ENCODE measurements at regions not wholly inside any gene's neighbourhood (a gene's known extent, or its start where the extent isn't known, plus 50 kb on each side); places are given as distances from the start of the nearest gene placed in this dataset.

DNA sequence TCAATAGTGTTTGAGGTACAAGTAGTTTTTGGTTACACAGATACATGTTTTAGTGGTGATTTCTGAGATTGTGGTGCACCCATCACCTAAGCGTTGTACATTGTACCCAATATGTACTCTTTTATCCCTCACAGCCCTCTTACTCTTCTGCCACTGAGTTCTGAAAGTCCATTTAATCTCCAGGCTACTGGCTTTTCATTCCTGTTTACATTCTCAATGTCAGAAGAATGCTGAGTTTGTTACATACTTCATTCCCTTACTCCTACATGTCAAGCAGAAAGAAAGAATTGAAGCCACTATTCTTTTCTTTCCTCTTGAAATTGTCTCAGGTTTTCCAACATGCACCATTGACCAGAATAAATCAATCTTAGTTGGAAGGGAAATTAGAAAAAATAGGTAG lies 1565.9 kb downstream of the PLA2G4A start:
- no peaks in the 10 kb centered on the region for H3K4me1 ChIP-seq (ENCODE audit: control insufficient read depth in 1 of 2, insufficient read depth in 1 of 2, low read depth in 1 of 2, low read length in 1 of 2)

DNA sequence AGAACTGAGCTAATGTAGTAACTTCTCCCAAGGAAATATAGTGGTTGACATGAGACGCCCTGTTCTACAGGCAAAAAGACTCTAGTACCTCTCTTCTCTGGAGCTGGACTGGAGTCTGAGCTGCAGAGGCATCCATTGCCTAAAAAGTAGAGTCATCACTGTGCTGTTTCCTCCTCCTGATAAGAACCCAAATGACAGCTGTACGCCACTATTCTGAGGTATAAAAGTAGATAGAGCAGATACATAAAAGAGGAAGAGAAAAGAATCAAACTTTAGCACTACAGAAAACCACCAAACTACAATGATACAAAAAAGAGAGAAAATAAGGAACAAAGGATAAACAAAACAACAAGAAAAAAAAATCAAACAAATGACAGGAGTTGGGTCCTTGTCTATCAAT lies 1568.8 kb downstream of the PLA2G4A start:
- TF ChIP-seq, protein P1, sequence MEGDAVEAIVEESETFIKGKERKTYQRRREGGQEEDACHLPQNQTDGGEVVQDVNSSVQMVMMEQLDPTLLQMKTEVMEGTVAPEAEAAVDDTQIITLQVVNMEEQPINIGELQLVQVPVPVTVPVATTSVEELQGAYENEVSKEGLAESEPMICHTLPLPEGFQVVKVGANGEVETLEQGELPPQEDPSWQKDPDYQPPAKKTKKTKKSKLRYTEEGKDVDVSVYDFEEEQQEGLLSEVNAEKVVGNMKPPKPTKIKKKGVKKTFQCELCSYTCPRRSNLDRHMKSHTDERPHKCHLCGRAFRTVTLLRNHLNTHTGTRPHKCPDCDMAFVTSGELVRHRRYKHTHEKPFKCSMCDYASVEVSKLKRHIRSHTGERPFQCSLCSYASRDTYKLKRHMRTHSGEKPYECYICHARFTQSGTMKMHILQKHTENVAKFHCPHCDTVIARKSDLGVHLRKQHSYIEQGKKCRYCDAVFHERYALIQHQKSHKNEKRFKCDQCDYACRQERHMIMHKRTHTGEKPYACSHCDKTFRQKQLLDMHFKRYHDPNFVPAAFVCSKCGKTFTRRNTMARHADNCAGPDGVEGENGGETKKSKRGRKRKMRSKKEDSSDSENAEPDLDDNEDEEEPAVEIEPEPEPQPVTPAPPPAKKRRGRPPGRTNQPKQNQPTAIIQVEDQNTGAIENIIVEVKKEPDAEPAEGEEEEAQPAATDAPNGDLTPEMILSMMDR (IDR thresholded peaks at IDR 0.05), result no peak
- no peaks in the 10 kb centered on the region for H3K36me3 ChIP-seq
- no peaks in the 10 kb centered on the region for H3K4me1 ChIP-seq (ENCODE audit: control insufficient read depth in 1 of 2, insufficient read depth in 1 of 2, low read depth in 1 of 2, low read length in 1 of 2)
- no peak overlapping the region for H3K27ac ChIP-seq
- H3K9me3 ChIP-seq, result no peaks in the 10 kb centered on the region
- H3K4me3 ChIP-seq (ENCODE audit: low read depth in 1 of 2, low read length in 1 of 2), result no peak overlapping the region
- no peaks in the 10 kb centered on the region for H3K27me3 ChIP-seq

More for the DNA sequence above, 1565.9 kb downstream of the PLA2G4A start:
- Histone ChIP-seq H3K36me3 (no peaks in the 10 kb centered on the region), H3K27ac (no peak overlapping the region), H3K27me3 (no peaks in the 10 kb centered on the region), H3K4me3 (ENCODE audit: low read depth in 1 of 2, low read length in 1 of 2) (no peak overlapping the region), H3K9me3 (no peaks in the 10 kb centered on the region)
- TF ChIP-seq, protein P1 (IDR thresholded peaks at IDR 0.05), result no peak

DNA sequence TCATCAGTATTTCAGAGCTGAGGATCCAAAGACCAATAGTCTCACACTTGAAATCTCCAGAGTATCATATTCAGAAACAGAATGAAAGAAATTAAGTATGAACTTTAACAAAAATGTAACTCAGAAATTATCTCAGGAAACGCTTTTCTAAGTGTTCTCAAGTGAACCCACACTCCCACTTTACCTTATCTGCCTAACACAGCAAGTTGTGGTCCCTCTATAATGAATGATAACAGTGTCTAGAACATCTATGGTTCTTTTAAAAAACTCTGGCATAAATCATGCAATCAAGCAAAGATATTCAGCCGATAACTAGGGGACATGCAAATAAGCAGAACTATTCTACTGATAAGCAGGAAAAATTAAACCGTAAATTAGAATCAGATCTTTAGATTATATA lies 1574.2 kb downstream of the PLA2G4A start:
- no peak overlapping the region for H3K27ac ChIP-seq
- H3K36me3 ChIP-seq, result no peaks in the 10 kb centered on the region
- TF ChIP-seq, protein P1 (IDR thresholded peaks at IDR 0.05), result no peak
- no peaks in the 10 kb centered on the region for H3K4me1 ChIP-seq (ENCODE audit: control insufficient read depth in 1 of 2, insufficient read depth in 1 of 2, low read depth in 1 of 2, low read length in 1 of 2)
- no peak overlapping the region for H3K4me3 ChIP-seq (ENCODE audit: low read depth in 1 of 2, low read length in 1 of 2)
- no peaks in the 10 kb centered on the region for H3K9me3 ChIP-seq
- no peaks in the 10 kb centered on the region for H3K27me3 ChIP-seq

DNA sequence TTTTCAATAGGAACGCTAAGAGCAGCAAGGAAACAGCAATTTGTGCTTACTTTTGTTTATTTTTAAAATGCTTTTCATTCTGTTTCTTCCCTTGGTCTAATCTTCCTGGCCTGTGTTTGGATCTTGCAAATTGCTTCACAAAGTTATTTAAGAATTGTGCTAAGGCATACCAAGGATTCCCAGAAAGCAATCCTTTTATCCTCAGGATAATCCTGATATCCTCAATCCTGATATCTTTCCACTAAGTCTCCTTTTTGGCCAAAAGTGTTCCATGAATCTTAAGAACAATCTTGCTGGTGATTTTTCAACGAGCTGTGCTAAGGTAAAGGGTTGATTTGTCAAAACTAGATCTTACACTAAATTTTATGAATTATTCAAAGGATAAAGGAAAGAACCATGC lies 1577.9 kb downstream of the PLA2G4A start:
- Histone ChIP-seq H3K9me3 (no peaks in the 10 kb centered on the region), H3K27me3 (no peaks in the 10 kb centered on the region), H3K4me1 (ENCODE audit: control insufficient read depth in 1 of 2, insufficient read depth in 1 of 2, low read depth in 1 of 2, low read length in 1 of 2) (no peaks in the 10 kb centered on the region), H3K4me3 (ENCODE audit: low read depth in 1 of 2, low read length in 1 of 2) (no peak overlapping the region), H3K27ac (no peak overlapping the region), H3K36me3 (no peaks in the 10 kb centered on the region)
- TF ChIP-seq, protein P1 (IDR thresholded peaks at IDR 0.05), result no peak

DNA sequence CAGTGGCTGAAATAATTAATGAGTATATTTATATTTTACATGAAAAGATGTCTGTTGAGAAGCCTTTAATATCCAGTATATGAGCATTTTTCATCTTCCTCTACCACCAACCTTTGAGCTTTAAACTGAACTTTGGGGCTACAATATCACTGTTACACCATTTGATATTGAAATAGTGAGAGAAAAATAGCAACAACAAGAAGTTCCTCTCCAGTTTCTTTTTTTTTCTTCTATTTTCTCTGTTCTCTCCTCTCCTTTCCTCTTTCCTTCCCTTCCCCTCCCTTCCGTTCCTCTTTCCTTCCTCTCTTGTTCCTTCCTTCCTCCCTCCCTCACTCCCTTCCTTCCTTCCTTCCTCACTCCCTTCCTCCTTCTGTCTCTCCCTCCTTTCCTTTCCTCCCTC lies 1591.4 kb downstream of the PLA2G4A start:
- TF ChIP-seq, protein P1 (IDR thresholded peaks at IDR 0.05), result no peak
- Histone ChIP-seq H3K36me3 (no peaks in the 10 kb centered on the region), H3K4me1 (ENCODE audit: control insufficient read depth in 1 of 2, insufficient read depth in 1 of 2, low read depth in 1 of 2, low read length in 1 of 2) (no peaks in the 10 kb centered on the region), H3K9me3 (no peaks in the 10 kb centered on the region), H3K27ac (no peak overlapping the region), H3K27me3 (no peaks in the 10 kb centered on the region), H3K4me3 (ENCODE audit: low read depth in 1 of 2, low read length in 1 of 2) (no peak overlapping the region)

DNA sequence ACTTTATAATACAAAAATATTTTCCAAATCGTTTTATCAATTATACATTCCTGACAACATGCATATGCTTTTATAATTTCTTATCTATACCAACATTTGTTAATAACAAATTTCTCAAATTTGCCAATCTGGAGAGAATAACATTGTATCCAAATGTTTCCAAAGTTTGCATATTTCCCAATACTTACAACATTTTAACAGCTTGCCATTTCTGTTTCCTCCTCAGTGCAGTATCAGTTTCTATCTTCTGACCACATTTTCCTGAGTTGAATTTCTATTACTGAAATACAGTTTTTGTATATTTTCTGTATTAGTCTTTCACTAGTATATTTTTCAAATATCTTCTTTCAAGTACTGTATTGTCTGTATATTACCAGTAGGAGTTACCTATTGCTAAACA lies 1594.3 kb downstream of the PLA2G4A start:
- H3K27me3 ChIP-seq, result no peaks in the 10 kb centered on the region
- no peak overlapping the region for H3K27ac ChIP-seq
- no peaks in the 10 kb centered on the region for H3K9me3 ChIP-seq
- no peaks in the 10 kb centered on the region for H3K4me1 ChIP-seq (ENCODE audit: control insufficient read depth in 1 of 2, insufficient read depth in 1 of 2, low read depth in 1 of 2, low read length in 1 of 2)
- H3K36me3 ChIP-seq, result no peaks in the 10 kb centered on the region
- no peak overlapping the region for H3K4me3 ChIP-seq (ENCODE audit: low read depth in 1 of 2, low read length in 1 of 2)
- TF ChIP-seq, protein P1 (IDR thresholded peaks at IDR 0.05), result no peak

Measured in neutrophil (primary cell).